GM12878 (cell line): ENCODE measurements at regions not wholly inside any gene's neighbourhood (a gene's known extent, or its start where the extent isn't known, plus 50 kb on each side); places are given as distances from the start of the nearest gene placed in this dataset.
A peak's percentile ranks its signal among the peaks of the same experiment; 100 is the strongest.

Source experiments
- BHLHE40 ChIP-seq, 2 experiments: fragments of 450-650 bp in 1 of 2; IDR thresholded peaks; 2 replicates each; pipeline ENCODE4 v1.6.1; 2011 to 2017; ENCODE audit warnings: low read depth in 2 of 2, borderline replicate concordance in 1 of 2, improper control_type of control experiment in 1 of 2, low read length in 1 of 2, mild to moderate bottlenecking in 1 of 2
- CBX5 ChIP-seq: sonication (generic); IDR thresholded peaks from 2 replicates; pipeline ENCODE4 v1.6.1; 2016; ENCODE audit warnings: low read depth, moderate library complexity, mild to moderate bottlenecking, inconsistent platforms
- CEBPB ChIP-seq, 2 experiments: fragments of 150-350 bp in 1 of 2; IDR thresholded peaks; 2 replicates each; pipeline ENCODE4 v1.6.1; 2012 to 2014; ENCODE audit warnings: low read depth in 2 of 2, low read length in 2 of 2, borderline replicate concordance in 1 of 2, inconsistent platforms in 1 of 2
- CHD1 ChIP-seq: IDR thresholded peaks from 2 replicates; pipeline ENCODE4 v1.6.1; 2012; ENCODE audit warnings: low read depth, low read length, improper control_type of control experiment
- CHD4 ChIP-seq: fragments of 200-600 bp; sonication (generic); IDR thresholded peaks from 2 replicates; pipeline ENCODE4 v1.6.1; 2016; ENCODE audit warnings: mild to moderate bottlenecking
- FOXK2 ChIP-seq: fragments of 450-650 bp; IDR thresholded peaks from 2 replicates; pipeline ENCODE4 v1.6.1; 2017; ENCODE audit warnings: mild to moderate bottlenecking, moderate library complexity
- HDGF ChIP-seq: fragments of 450-650 bp; IDR thresholded peaks from 2 replicates; pipeline ENCODE4 v1.6.1; 2016; ENCODE audit warnings: antibody characterized with exemption
- IKZF1 ChIP-seq: fragments of 450-650 bp; conservative IDR thresholded peaks from 2 replicates; pipeline ENCODE4 v1.6.1; 2017; ENCODE audit warnings: antibody characterized with exemption, mild to moderate bottlenecking
- KAT2A ChIP-seq: conservative IDR thresholded peaks from 2 replicates; pipeline ENCODE4 v1.6.1; 2011; ENCODE audit warnings: low read depth, low read length; ENCODE audit not compliant: control insufficient read depth
- MXI1 ChIP-seq: fragments of 150-350 bp; IDR thresholded peaks from 2 replicates; pipeline ENCODE4 v1.6.1; 2011; ENCODE audit warnings: low read depth, mild to moderate bottlenecking, inconsistent platforms, low read length, improper control_type of control experiment
- NFIC ChIP-seq: IDR thresholded peaks from 2 replicates; pipeline ENCODE4 v1.6.1; 2012; ENCODE audit warnings: low read depth, mild to moderate bottlenecking, inconsistent platforms, low read length, moderate library complexity
- NFYA ChIP-seq: IDR thresholded peaks from 2 replicates; pipeline ENCODE4 v1.6.1; 2011; ENCODE audit warnings: low read depth, mild to moderate bottlenecking, low read length, improper control_type of control experiment, borderline replicate concordance
- NR2C2 ChIP-seq: IDR thresholded peaks from 2 replicates; pipeline ENCODE4 v1.6.1; 2011; ENCODE audit warnings: borderline replicate concordance, low read depth; ENCODE audit not compliant: control insufficient read depth, insufficient read length
- NR2F1 ChIP-seq: fragments of 450-650 bp; conservative IDR thresholded peaks from 2 replicates; pipeline ENCODE4 v1.6.1; 2017; ENCODE audit warnings: mild to moderate bottlenecking
- STAT1 ChIP-seq: fragments of 450-650 bp; conservative IDR thresholded peaks from 2 replicates; pipeline ENCODE4 v1.6.1; 2014; ENCODE audit warnings: antibody characterized with exemption, mild to moderate bottlenecking
- TCF3 ChIP-seq: IDR thresholded peaks from 2 replicates; pipeline ENCODE4 v1.6.1; 2012; ENCODE audit warnings: low read depth, mild to moderate bottlenecking, low read length, borderline replicate concordance; ENCODE audit not compliant: insufficient read depth
- ZBTB40 ChIP-seq: fragments of 450-650 bp; IDR thresholded peaks from 2 replicates; pipeline ENCODE4 v1.6.1; 2016; ENCODE audit warnings: mild to moderate bottlenecking, moderate library complexity, borderline replicate concordance
- ZNF622 ChIP-seq: fragments of 450-650 bp; IDR thresholded peaks from 2 replicates; pipeline ENCODE4 v1.6.1; 2017; ENCODE audit warnings: mild to moderate bottlenecking, inconsistent platforms
- ZNF687 ChIP-seq: fragments of 450-650 bp; IDR thresholded peaks from 2 replicates; pipeline ENCODE4 v1.6.1; 2017; ENCODE audit warnings: mild to moderate bottlenecking, moderate library complexity
- TF ChIP-seq, protein P1 (sequence below): fragments of 450-650 bp; IDR thresholded peaks from 2 replicates; pipeline ENCODE4 v1.6.1; 2017; ENCODE audit warnings: mild to moderate bottlenecking

DNA sequence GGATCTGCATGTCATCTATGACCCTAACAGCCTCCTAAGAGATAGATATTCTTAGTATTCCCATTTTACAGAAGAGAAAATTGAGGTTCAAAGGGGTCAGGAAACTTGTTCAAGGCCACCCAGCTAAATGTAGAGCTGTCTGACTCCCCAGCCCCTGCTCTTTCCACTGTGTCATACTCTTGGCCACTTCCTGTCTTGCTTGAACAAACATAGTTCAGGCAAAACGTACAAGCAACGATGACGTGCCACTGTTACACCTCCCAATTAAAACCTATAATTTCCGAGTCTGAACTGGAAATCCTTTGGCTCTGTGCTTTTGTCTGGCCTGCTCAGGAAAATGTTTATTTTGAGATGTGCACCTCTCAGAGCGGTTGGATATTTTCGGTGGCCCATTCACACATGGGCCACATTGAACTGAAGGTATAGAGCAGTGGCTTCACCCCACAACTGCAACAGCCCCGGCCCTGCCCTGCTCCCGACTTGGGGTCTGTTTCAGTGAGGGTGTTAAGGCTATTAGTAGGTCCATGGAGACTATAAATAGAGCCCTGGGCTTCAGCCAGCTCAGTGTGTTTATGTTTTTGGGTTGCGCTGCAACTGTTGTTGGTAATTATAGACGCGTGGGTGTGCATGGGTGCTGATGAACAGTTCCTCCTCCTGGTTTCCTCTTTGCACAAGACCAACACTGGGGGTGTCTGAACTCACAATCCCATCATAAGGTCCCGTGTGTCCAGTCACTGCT is 172.3 kb upstream of the ADO start (continued):
- TF ChIP-seq BHLHE40 (IDR thresholded peaks at IDR 0.05; ENCODE audit: borderline replicate concordance in 1 of 2, low read depth in 2 of 2, low read length in 1 of 2) (peak; percentile 75 to 86), STAT1 (0 out of 2 replicates have a peak, but pooled peaks have one; percentile 45), ZNF687 (peak; percentile 84), FOXK2 (no peak), CHD1 (no peak), HDGF (no peak), NFIC (peak; percentile 93), NR2F1 (peak; percentile 81), ZNF622 (no peak), CBX5 (0 out of 2 replicates have a peak, but pooled peaks have one; percentile 19), TCF3 (0 out of 2 replicates have a peak, but pooled peaks have one; percentile 33), IKZF1 (peak; percentile 97), NR2C2 (no peak), MXI1 (peak; percentile 57), CHD4 (no peak), ZBTB40 (peak; percentile 47; the same call in 1 of the 2 replicates), CEBPB (IDR thresholded peaks at IDR 0.05; ENCODE audit: borderline replicate concordance in 1 of 2, low read depth in 2 of 2, low read length in 2 of 2) (peak in 1 of 2 experiments; percentile 75; a peak in 1 of 4 replicates), KAT2A (no peak), NFYA (no peak)
- TF ChIP-seq, protein P1, sequence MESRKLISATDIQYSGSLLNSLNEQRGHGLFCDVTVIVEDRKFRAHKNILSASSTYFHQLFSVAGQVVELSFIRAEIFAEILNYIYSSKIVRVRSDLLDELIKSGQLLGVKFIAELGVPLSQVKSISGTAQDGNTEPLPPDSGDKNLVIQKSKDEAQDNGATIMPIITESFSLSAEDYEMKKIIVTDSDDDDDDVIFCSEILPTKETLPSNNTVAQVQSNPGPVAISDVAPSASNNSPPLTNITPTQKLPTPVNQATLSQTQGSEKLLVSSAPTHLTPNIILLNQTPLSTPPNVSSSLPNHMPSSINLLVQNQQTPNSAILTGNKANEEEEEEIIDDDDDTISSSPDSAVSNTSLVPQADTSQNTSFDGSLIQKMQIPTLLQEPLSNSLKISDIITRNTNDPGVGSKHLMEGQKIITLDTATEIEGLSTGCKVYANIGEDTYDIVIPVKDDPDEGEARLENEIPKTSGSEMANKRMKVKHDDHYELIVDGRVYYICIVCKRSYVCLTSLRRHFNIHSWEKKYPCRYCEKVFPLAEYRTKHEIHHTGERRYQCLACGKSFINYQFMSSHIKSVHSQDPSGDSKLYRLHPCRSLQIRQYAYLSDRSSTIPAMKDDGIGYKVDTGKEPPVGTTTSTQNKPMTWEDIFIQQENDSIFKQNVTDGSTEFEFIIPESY = peak; percentile 80; the same call in 1 of the 2 replicates
